Prostate gland (tissue), 2 donors: ENCODE measurements at regions not wholly inside any gene's neighbourhood (a gene's known extent, or its start where the extent isn't known, plus 50 kb on each side); places are given as distances from the start of the nearest gene placed in this dataset.

ENCODE experiments used
- DNase-seq: peaks from one replicate; pipeline ENCODE4 v3.0.0-alpha.2; 2019; ENCODE audit warnings: low spot score
- H3K27ac ChIP-seq, 2 donors: fragments of 200-600 bp; sonication (generic); 2 replicates each; pipeline ENCODE4 v1.5.1; 2017 to 2019
- H3K27me3 ChIP-seq: fragments of 200-600 bp; sonication (generic); replicated peaks from 2 replicates; pipeline ENCODE4 v1.5.1; 2019; ENCODE audit not compliant: insufficient read depth
- H3K36me3 ChIP-seq, 2 donors: fragments of 200-600 bp; sonication (generic); 1 replicate in 1 of 2; 2 replicates in 1 of 2; pipeline versions ENCODE4 v1.5.1 to v1.8.1; 2017 to 2019
- H3K4me1 ChIP-seq: fragments of 200-600 bp; sonication (generic); replicated peaks from 2 replicates; pipeline ENCODE4 v1.5.1; 2019
- H3K4me3 ChIP-seq, 2 donors: fragments of 200-600 bp; sonication (generic); 2 replicates each; pipeline ENCODE4 v1.5.1; 2017 to 2019
- H3K9me3 ChIP-seq: fragments of 200-600 bp; sonication (generic); 2 replicates; pipeline ENCODE4 v1.5.1; 2017
- POLR2A ChIP-seq: fragments of 450-650 bp; IDR thresholded peaks from one replicate; pipeline ENCODE4 v1.6.1; 2016; ENCODE audit warnings: antibody characterized with exemption, mild to moderate bottlenecking
- POLR2AphosphoS5 ChIP-seq: sonication (generic); formaldehyde crosslinking; IDR thresholded peaks from one replicate; pipeline ENCODE4 v1.6.1; 2017; ENCODE audit warnings: antibody characterized with exemption
- WGBS: methylation state at CpG from one replicate; pipeline ENCODE4 v1.1.5; 2018; 5-methylcytosine and 5-hydroxymethylcytosine counted together
- intact Hi-C: fragments of 100-400 bp; cut with DNase I; formaldehyde crosslinking; loops from one replicate; pipeline ENCODE4 v1.14.2; 2022
- TF ChIP-seq, protein P1 (sequence below), 4 experiments: fragments of 200-600 bp in 2 of 4; fragments of 450-650 bp in 2 of 4; sonication (generic) in 2 of 4; IDR thresholded peaks; 1 replicate in 3 of 4; 2 replicates in 1 of 4; pipeline ENCODE4 v1.5.1; 2016 to 2019; ENCODE audit warnings: antibody characterized with exemption in 4 of 4, mild to moderate bottlenecking in 2 of 4, moderate library complexity in 2 of 4

- Histone ChIP-seq H3K4me3 (no peak overlapping the region), H3K27ac (no peak overlapping the region), H3K27me3 (no peaks in the 10 kb centered on the region), H3K9me3 (no peaks in the 10 kb centered on the region), H3K36me3 (no peaks in the 10 kb centered on the region), H3K4me1 (no peaks in the 10 kb centered on the region)
- 58% methylated on average over 8 of the region's 8 CpGs for WGBS
- intact Hi-C loops: no loop called here
- TF ChIP-seq POLR2A (no peak), POLR2AphosphoS5 (no peak)
- TF ChIP-seq, protein P1, sequence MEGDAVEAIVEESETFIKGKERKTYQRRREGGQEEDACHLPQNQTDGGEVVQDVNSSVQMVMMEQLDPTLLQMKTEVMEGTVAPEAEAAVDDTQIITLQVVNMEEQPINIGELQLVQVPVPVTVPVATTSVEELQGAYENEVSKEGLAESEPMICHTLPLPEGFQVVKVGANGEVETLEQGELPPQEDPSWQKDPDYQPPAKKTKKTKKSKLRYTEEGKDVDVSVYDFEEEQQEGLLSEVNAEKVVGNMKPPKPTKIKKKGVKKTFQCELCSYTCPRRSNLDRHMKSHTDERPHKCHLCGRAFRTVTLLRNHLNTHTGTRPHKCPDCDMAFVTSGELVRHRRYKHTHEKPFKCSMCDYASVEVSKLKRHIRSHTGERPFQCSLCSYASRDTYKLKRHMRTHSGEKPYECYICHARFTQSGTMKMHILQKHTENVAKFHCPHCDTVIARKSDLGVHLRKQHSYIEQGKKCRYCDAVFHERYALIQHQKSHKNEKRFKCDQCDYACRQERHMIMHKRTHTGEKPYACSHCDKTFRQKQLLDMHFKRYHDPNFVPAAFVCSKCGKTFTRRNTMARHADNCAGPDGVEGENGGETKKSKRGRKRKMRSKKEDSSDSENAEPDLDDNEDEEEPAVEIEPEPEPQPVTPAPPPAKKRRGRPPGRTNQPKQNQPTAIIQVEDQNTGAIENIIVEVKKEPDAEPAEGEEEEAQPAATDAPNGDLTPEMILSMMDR (IDR thresholded peaks at IDR 0.05): no peak
- no peak for DNase-seq
Measured at GRCh38 chr9:2411459-2412215, 209.9 kb upstream of the VLDLR start.

- no peak overlapping the region for H3K4me3 ChIP-seq
- no peaks in the 10 kb centered on the region for H3K4me1 ChIP-seq
- DNase-seq: no peak
- H3K36me3 ChIP-seq: no peaks in the 10 kb centered on the region
- intact Hi-C loops: no loop called here
- no peak overlapping the region for H3K27ac ChIP-seq
- no peaks in the 10 kb centered on the region for H3K9me3 ChIP-seq
- 69% methylated on average over 4 of the region's 4 CpGs for WGBS
- no peaks in the 10 kb centered on the region for H3K27me3 ChIP-seq
- TF ChIP-seq POLR2AphosphoS5: no peak
- no peak for TF ChIP-seq POLR2A
- TF ChIP-seq, protein P1 (IDR thresholded peaks at IDR 0.05): no peak
Measured at GRCh38 chr9:2413160-2413805, 208.3 kb upstream of the VLDLR start.

GRCh38 chr9:2414465-2414864, 207.1 kb upstream of the VLDLR start:
- H3K9me3 ChIP-seq: no peaks in the 10 kb centered on the region
- H3K27me3 ChIP-seq: no peaks in the 10 kb centered on the region
- H3K36me3 ChIP-seq: no peaks in the 10 kb centered on the region
- no peak overlapping the region for H3K27ac ChIP-seq
- TF ChIP-seq, protein P1 (IDR thresholded peaks at IDR 0.05): no peak
- TF ChIP-seq POLR2A (no peak), POLR2AphosphoS5 (no peak)
- WGBS: 87% methylated on average over 2 of the region's 2 CpGs
- H3K4me3 ChIP-seq: no peak overlapping the region
- intact Hi-C loops: no loop called here
- DNase-seq: no peak
- no peaks in the 10 kb centered on the region for H3K4me1 ChIP-seq

DNA sequence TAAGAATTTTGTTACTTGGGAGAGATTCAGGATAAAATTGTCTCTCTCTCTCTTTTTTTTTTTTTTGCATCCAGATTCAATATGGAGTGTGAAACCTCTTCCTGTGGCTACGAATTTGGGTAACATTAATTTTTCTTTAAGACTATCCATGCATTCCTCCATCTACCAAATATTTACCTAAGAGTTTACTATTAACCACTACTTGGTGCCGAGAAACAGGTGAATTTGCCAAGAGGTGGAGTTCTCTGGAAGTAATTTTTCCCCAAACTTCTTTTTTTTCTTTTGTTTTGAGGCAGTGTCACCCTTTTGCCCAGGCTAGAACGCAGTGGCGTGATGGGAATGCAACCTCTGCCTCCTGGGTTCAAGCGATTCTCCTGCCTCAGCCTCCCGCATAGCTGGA, 206.3 kb upstream of the VLDLR start:
- Histone ChIP-seq H3K9me3 (no peaks in the 10 kb centered on the region), H3K27me3 (no peaks in the 10 kb centered on the region), H3K4me3 (no peak overlapping the region), H3K36me3 (no peaks in the 10 kb centered on the region), H3K4me1 (no peaks in the 10 kb centered on the region), H3K27ac (no peak overlapping the region)
- 85% methylated on average over 6 of the region's 6 CpGs for WGBS
- no peak for TF ChIP-seq POLR2AphosphoS5
- TF ChIP-seq, protein P1 (IDR thresholded peaks at IDR 0.05): no peak
- TF ChIP-seq POLR2A: no peak
- no peak for DNase-seq
- intact Hi-C loops: no loop called here

GRCh38 chr9:2417730-2418129, 203.9 kb upstream of the VLDLR start:
- TF ChIP-seq POLR2AphosphoS5 (no peak), POLR2A (no peak)
- TF ChIP-seq, protein P1 (IDR thresholded peaks at IDR 0.05): no peak
- no peak overlapping the region for H3K27ac ChIP-seq
- 91% methylated on average over 4 of the region's 4 CpGs for WGBS
- no peaks in the 10 kb centered on the region for H3K27me3 ChIP-seq
- no peaks in the 10 kb centered on the region for H3K9me3 ChIP-seq
- H3K36me3 ChIP-seq: no peaks in the 10 kb centered on the region
- no peak for DNase-seq
- intact Hi-C loops: no loop called here
- H3K4me1 ChIP-seq: no peaks in the 10 kb centered on the region
- no peak overlapping the region for H3K4me3 ChIP-seq
